ENCODE measurements at regions not wholly inside any gene's neighbourhood (a gene's known extent, or its start where the extent isn't known, plus 50 kb on each side); places are given as distances from the start of the nearest gene placed in this dataset.

GRCh38 chr4:22129454-22130029, 181.0 kb upstream of the KCNIP4 start:
- no peaks in the 10 kb centered on the region for H3K27me3 ChIP-seq
- no peak for ATAC-seq
- intact Hi-C loops (cut with DNase I) = loop anchor here in 1 of 10 donors (10.0 kb wide), 1 partner anchor 255 kb away; no protein-coding TSS in a partner anchor
- peaks cover 0 to 7% (median 0%) of the 10 kb centered on the region in 12 donors for H3K9me3 ChIP-seq
- H3K4me3 ChIP-seq = no peak overlapping the region
- DNase-seq = no peak
- no peaks in the 10 kb centered on the region for H3K4me1 ChIP-seq
- no peak overlapping the region for H3K27ac ChIP-seq
- H3K36me3 ChIP-seq = no peaks in the 10 kb centered on the region
- no peak for TF ChIP-seq POLR2A (IDR thresholded peaks at IDR 0.05)
- TF ChIP-seq CTCF (IDR thresholded peaks at IDR 0.05) = peak in 9 of 12 donors; percentile 22 to 47 (median 27)
- WGBS, 4 donors = 23 to 28% (median 25%) methylated on average over 12 of the region's 12 CpGs

GRCh38 chr4:22122062-22122461, 173.5 kb upstream of the KCNIP4 start:
- H3K27ac ChIP-seq = no peak overlapping the region
- no peaks in the 10 kb centered on the region for H3K27me3 ChIP-seq
- no peak for TF ChIP-seq CTCF (IDR thresholded peaks at IDR 0.05)
- TF ChIP-seq POLR2A (IDR thresholded peaks at IDR 0.05) = no peak
- H3K4me3 ChIP-seq = no peak overlapping the region
- WGBS, 4 donors = 83 to 96% (median 90%) methylated on average over 2 of the region's 2 CpGs
- no peak for ATAC-seq
- no peaks in the 10 kb centered on the region for H3K36me3 ChIP-seq
- intact Hi-C loops (cut with DNase I) = no loop called here
- DNase-seq = no peak
- no peaks in the 10 kb centered on the region for H3K4me1 ChIP-seq
- H3K9me3 ChIP-seq = peaks cover 0 to 28% (median 14%) of the 10 kb centered on the region in 12 donors

DNA sequence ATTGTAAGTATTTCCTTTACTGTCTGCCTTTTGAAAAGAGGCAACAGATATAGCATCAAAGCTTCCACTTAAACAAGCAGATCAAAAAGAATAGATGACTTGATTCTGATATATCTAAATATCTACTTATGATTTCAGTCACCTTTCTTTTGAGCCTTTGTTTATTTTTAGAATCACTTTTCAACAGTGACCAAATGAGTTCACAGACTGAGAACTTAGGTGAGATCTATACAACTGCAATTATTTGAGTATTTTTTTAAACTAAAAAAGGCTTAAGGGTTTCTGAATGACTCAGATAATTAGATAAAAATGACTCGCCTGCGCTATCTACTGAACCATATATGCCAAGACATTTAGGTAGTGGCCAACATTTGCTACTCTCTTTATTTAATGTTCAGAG, 166.7 kb upstream of the KCNIP4 start:
- no peaks in the 10 kb centered on the region for H3K27me3 ChIP-seq
- no peak overlapping the region for H3K27ac ChIP-seq
- 80 to 90% (median 87%) methylated on average over 2 of the region's 2 CpGs for WGBS, 4 donors
- H3K36me3 ChIP-seq = no peaks in the 10 kb centered on the region
- no peaks in the 10 kb centered on the region for H3K9me3 ChIP-seq
- DNase-seq = no peak
- no peaks in the 10 kb centered on the region for H3K4me1 ChIP-seq
- intact Hi-C loops (cut with DNase I) = no loop called here
- no peak for ATAC-seq
- TF ChIP-seq CTCF (IDR thresholded peaks at IDR 0.05) (no peak), POLR2A (IDR thresholded peaks at IDR 0.05) (no peak)
- H3K4me3 ChIP-seq = no peak overlapping the region

- TF ChIP-seq POLR2A (IDR thresholded peaks at IDR 0.05) (no peak), CTCF (IDR thresholded peaks at IDR 0.05) (no peak)
- WGBS, 4 donors = 50 to 61% (median 58%) methylated on average over 2 of the region's 2 CpGs
- H3K4me1 ChIP-seq = no peaks in the 10 kb centered on the region
- H3K9me3 ChIP-seq = no peaks in the 10 kb centered on the region
- ATAC-seq (no peak), DNase-seq (no peak)
- no peak overlapping the region for H3K27ac ChIP-seq
- H3K27me3 ChIP-seq = no peaks in the 10 kb centered on the region
- H3K4me3 ChIP-seq = no peak overlapping the region
- no peaks in the 10 kb centered on the region for H3K36me3 ChIP-seq
- intact Hi-C loops (cut with DNase I) = no loop called here
These were observed 155.2 kb upstream of the KCNIP4 start for GRCh38 chr4:22103768-22104167.

All from heart left ventricle (tissue), 16 donors.